Neutrophil (primary cell): ENCODE measurements at regions not wholly inside any gene's neighbourhood (a gene's known extent, or its start where the extent isn't known, plus 50 kb on each side); places are given as distances from the start of the nearest gene placed in this dataset.

Experiments used
- H3K27ac ChIP-seq: fragments of 200-600 bp; sonication (generic); 2 replicates; pipeline ENCODE4 v1.5.1; 2016; ENCODE audit warnings: mild to moderate bottlenecking, moderate library complexity
- H3K27me3 ChIP-seq: fragments of 200-600 bp; sonication (generic); 2 replicates; pipeline ENCODE4 v1.6.0; 2016; ENCODE audit warnings: mild to moderate bottlenecking
- H3K36me3 ChIP-seq: fragments of 200-600 bp; sonication (generic); 2 replicates; pipeline ENCODE4 v1.5.1; 2017
- H3K4me1 ChIP-seq, 2 experiments: fragments of 200-600 bp in 1 of 2; sonication (generic) in 1 of 2; 1 replicate in 1 of 2; 2 replicates in 1 of 2; pipeline versions ENCODE4 v1.5.1 to v1.6.1; 2013 to 2016; ENCODE audit warnings: low read depth in 1 of 2, low read length in 1 of 2, mild to moderate bottlenecking in 1 of 2, moderate library complexity in 1 of 2; ENCODE audit not compliant: control insufficient read depth in 1 of 2, insufficient read depth in 1 of 2
- H3K4me3 ChIP-seq, 2 experiments: fragments of 200-600 bp in 1 of 2; sonication (generic) in 1 of 2; 1 replicate in 1 of 2; 2 replicates in 1 of 2; pipeline ENCODE4 v1.5.1; 2013 to 2016; ENCODE audit warnings: low read depth in 1 of 2, low read length in 1 of 2, mild to moderate bottlenecking in 1 of 2, moderate library complexity in 1 of 2
- H3K9me3 ChIP-seq: fragments of 200-600 bp; sonication (generic); 2 replicates; pipeline ENCODE4 v1.5.1; 2016
- TF ChIP-seq, protein P1 (sequence below): fragments of 200-600 bp; sonication (generic); IDR thresholded peaks from 2 replicates; pipeline ENCODE4 v1.5.1; 2016; ENCODE audit warnings: antibody characterized with exemption

DNA sequence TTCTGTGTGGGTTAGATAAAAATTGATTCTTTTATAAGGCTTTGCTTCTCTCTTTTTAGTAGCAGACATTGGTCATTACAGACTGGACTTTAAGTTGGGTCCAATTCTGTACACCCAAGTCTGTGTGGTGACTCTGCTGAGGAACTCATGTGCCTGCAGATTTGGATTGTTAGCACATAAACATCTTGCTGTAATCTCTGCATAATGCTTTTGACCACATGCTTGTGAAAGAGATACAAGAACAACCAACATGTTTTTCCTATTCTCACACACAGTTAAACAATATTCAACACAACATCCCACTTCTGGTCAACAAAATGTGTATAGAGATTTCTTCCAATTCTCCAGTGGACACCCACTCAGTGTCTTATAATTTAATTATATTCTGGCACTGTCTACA is 270.1 kb downstream of the RDH14 start:
- no peak overlapping the region for H3K27ac ChIP-seq
- H3K36me3 ChIP-seq, result no peaks in the 10 kb centered on the region
- H3K4me1 ChIP-seq, result no peaks in the 10 kb centered on the region
- TF ChIP-seq, protein P1, sequence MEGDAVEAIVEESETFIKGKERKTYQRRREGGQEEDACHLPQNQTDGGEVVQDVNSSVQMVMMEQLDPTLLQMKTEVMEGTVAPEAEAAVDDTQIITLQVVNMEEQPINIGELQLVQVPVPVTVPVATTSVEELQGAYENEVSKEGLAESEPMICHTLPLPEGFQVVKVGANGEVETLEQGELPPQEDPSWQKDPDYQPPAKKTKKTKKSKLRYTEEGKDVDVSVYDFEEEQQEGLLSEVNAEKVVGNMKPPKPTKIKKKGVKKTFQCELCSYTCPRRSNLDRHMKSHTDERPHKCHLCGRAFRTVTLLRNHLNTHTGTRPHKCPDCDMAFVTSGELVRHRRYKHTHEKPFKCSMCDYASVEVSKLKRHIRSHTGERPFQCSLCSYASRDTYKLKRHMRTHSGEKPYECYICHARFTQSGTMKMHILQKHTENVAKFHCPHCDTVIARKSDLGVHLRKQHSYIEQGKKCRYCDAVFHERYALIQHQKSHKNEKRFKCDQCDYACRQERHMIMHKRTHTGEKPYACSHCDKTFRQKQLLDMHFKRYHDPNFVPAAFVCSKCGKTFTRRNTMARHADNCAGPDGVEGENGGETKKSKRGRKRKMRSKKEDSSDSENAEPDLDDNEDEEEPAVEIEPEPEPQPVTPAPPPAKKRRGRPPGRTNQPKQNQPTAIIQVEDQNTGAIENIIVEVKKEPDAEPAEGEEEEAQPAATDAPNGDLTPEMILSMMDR, result no peak
- H3K9me3 ChIP-seq, result no peaks in the 10 kb centered on the region
- H3K27me3 ChIP-seq, result no peaks in the 10 kb centered on the region
- H3K4me3 ChIP-seq, result no peak overlapping the region

DNA sequence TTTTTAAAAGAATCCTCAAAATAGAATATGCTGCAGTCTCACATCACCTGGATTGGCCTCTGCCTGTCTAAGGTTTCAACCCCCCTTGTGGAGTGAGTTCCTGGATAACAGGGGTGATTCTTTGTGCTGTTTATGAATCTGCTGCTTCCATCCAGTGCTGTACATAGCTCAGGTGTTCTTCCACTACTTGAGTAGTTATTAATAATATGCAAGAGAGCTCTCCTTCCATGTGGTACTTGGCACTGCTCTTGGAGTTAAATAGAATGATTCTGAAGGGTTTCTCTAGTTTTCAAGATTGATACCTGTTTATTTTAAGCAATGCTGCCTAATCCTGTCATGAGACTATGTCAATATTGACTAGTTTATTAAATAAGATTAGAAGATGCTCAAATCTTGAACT is 273.6 kb downstream of the RDH14 start:
- H3K27me3 ChIP-seq, result no peaks in the 10 kb centered on the region
- TF ChIP-seq, protein P1, result no peak
- no peaks in the 10 kb centered on the region for H3K36me3 ChIP-seq
- no peak overlapping the region for H3K27ac ChIP-seq
- no peak overlapping the region for H3K4me3 ChIP-seq
- H3K4me1 ChIP-seq, result no peaks in the 10 kb centered on the region
- no peaks in the 10 kb centered on the region for H3K9me3 ChIP-seq

DNA sequence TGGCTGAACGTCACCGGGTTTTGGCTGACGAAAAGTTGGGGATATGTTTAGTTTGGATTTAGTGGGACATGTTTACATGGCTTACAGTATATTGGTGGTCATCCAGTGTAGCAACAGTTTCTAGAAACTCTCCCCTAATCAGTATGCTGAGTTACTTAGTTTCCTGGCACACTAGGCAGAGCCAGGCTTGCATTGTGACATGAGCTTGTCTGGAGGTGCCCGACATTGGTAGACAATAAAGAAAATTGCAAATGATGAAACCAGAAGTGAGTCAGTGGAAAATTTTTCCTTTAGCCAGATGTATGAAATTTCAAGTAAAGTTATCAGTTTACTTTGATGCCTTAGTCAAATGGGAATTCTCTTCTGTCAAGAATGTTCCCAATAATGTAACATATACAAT is 276.1 kb downstream of the RDH14 start:
- H3K27me3 ChIP-seq, result no peaks in the 10 kb centered on the region
- H3K36me3 ChIP-seq, result no peaks in the 10 kb centered on the region
- H3K4me1 ChIP-seq, result no peaks in the 10 kb centered on the region
- no peaks in the 10 kb centered on the region for H3K9me3 ChIP-seq
- H3K27ac ChIP-seq, result no peak overlapping the region
- no peak overlapping the region for H3K4me3 ChIP-seq
- TF ChIP-seq, protein P1, result no peak

DNA sequence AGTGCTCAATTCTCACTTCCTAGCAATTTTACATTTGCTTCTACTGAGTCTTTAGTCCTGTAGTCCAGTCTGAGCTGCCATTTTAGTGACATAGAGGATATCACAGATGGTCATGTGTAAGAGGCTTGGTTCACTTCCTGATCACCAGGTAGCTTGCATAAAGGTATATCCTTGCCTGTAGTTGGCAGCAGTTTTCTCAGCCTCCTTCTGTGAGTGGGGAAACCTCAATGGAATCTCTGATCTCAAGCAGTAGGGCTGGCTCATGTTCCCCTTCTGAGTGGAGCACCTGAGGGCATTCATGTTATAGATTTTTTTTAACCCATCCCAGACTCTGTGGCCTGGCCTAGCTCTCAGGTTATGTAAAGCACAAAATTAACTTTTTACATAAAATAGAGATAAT is 278.4 kb downstream of the RDH14 start:
- no peak overlapping the region for H3K4me3 ChIP-seq
- no peaks in the 10 kb centered on the region for H3K9me3 ChIP-seq
- H3K27ac ChIP-seq, result no peak overlapping the region
- TF ChIP-seq, protein P1, result no peak
- H3K27me3 ChIP-seq, result no peaks in the 10 kb centered on the region
- no peaks in the 10 kb centered on the region for H3K36me3 ChIP-seq
- H3K4me1 ChIP-seq, result no peaks in the 10 kb centered on the region

GRCh38 chr2:18276583-18277075 is 283.8 kb downstream of the RDH14 start:
- Histone ChIP-seq H3K27ac (no peak overlapping the region), H3K4me3 (no peak overlapping the region), H3K4me1 (no peaks in the 10 kb centered on the region), H3K27me3 (no peaks in the 10 kb centered on the region), H3K36me3 (no peaks in the 10 kb centered on the region), H3K9me3 (no peaks in the 10 kb centered on the region)
- TF ChIP-seq, protein P1, result no peak

DNA sequence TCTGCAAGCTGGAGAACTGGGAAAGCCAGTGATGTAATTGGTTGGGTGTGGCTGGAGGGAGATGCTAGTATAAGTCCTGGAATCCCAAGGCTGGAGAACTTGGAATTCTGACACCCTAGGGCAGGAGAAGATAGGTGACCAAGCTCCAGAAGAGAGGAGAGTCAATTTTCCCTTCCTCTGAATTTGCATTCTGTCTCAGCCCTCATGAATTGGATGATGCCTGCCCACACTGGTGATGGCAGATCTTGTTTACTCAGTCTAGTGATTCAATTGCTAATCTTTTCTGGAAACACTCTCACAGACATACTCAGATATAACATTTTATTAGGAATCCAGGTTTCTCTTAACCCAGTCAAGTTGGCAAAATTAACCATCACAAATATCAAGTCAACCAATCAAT is 287.2 kb downstream of the RDH14 start:
- Histone ChIP-seq H3K4me1 (no peaks in the 10 kb centered on the region), H3K9me3 (no peaks in the 10 kb centered on the region), H3K27me3 (no peaks in the 10 kb centered on the region), H3K4me3 (no peak overlapping the region), H3K27ac (no peak overlapping the region), H3K36me3 (no peaks in the 10 kb centered on the region)
- TF ChIP-seq, protein P1, result no peak
